Esophagus squamous epithelium (tissue), 5 donors: ENCODE measurements at regions not wholly inside any gene's neighbourhood (a gene's known extent, or its start where the extent isn't known, plus 50 kb on each side); places are given as distances from the start of the nearest gene placed in this dataset.

Experiments
- DNase-seq: peaks from one replicate; lab custom pipeline; 2025; lab: John Stamatoyannopoulos, UW
- H3K27ac ChIP-seq, 4 donors: fragments of 200-600 bp; sonication (generic); one replicate each; pipeline ENCODE4 v1.5.1; 2016 to 2019; ENCODE audit warnings: mild to moderate bottlenecking in 1 of 4
- H3K27me3 ChIP-seq, 4 donors: fragments of 200-600 bp; sonication (generic); 1 replicate in 3 of 4; 2 replicates in 1 of 4; pipeline versions ENCODE4 v1.5.1 to v1.6.0; 2017 to 2021; ENCODE audit warnings: antibody characterized with exemption in 1 of 4
- H3K36me3 ChIP-seq, 3 donors: fragments of 200-600 bp; sonication (generic); one replicate each; pipeline ENCODE4 v1.5.1; 2016 to 2019
- H3K4me1 ChIP-seq, 3 donors: fragments of 200-600 bp; sonication (generic); one replicate each; pipeline ENCODE4 v1.5.1; 2017 to 2019
- H3K4me3 ChIP-seq, 4 donors: fragments of 200-600 bp; sonication (generic); 1 replicate in 3 of 4; 2 replicates in 1 of 4; pipeline ENCODE4 v1.5.1; 2016 to 2019; ENCODE audit warnings: mild to moderate bottlenecking in 2 of 4, moderate library complexity in 1 of 4
- H3K9me3 ChIP-seq, 3 donors: fragments of 200-600 bp; sonication (generic); one replicate each; pipeline ENCODE4 v1.5.1; 2016 to 2019
- POLR2A ChIP-seq, 4 donors: fragments of 450-650 bp; IDR thresholded peaks; one replicate each; pipeline ENCODE4 v1.6.1; 2017; ENCODE audit warnings: antibody characterized with exemption in 4 of 4, mild to moderate bottlenecking in 4 of 4, moderate library complexity in 3 of 4
- WGBS, 2 donors: methylation state at CpG; one replicate each; pipeline ENCODE4 v1.1.5; 2018; 5-methylcytosine and 5-hydroxymethylcytosine counted together
- intact Hi-C: fragments of 100-400 bp; cut with DNase I; formaldehyde crosslinking; loops from one replicate; pipeline ENCODE4 v1.15.0; 2022
- TF ChIP-seq, protein P1 (sequence below), 6 experiments: fragments of 450-650 bp in 4 of 6; fragments of 200-600 bp in 2 of 6; sonication (generic) in 2 of 6; IDR thresholded peaks; one replicate each; pipeline ENCODE4 v1.5.1; 2016 to 2019; ENCODE audit warnings: antibody characterized with exemption in 6 of 6, mild to moderate bottlenecking in 4 of 6, moderate library complexity in 4 of 6
- donor health status: DM: yes; HTN: yes; CAD: no.

DNA sequence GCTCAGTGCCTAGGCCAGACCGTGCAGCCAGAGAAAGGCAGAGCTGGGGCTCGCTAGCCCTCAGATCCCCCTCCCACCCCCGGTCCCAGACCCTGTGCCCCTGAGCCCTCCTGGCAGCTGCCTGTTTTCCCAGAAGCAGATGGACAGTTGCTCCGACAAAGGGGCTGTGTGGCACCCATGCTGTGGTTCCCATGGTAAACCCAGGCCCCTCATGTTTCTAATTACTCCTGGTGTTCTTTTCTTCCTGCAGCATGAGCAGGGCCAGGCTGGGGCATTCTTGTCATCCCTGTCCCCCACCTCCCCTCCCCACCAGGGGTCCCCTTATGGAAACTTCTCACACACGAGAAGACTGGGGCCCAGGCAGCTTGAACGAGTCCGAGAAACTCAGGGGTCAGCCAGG lies 269.6 kb downstream of the HAUS1 start:
- Histone ChIP-seq H3K4me1 (peaks cover 0 to 5% (median 0%) of the 10 kb centered on the region in 3 donors), H3K27ac (no peak overlapping the region), H3K4me3 (no peak overlapping the region), H3K36me3 (no peaks in the 10 kb centered on the region), H3K27me3 (no peaks in the 10 kb centered on the region), H3K9me3 (no peaks in the 10 kb centered on the region)
- TF ChIP-seq, protein P1, sequence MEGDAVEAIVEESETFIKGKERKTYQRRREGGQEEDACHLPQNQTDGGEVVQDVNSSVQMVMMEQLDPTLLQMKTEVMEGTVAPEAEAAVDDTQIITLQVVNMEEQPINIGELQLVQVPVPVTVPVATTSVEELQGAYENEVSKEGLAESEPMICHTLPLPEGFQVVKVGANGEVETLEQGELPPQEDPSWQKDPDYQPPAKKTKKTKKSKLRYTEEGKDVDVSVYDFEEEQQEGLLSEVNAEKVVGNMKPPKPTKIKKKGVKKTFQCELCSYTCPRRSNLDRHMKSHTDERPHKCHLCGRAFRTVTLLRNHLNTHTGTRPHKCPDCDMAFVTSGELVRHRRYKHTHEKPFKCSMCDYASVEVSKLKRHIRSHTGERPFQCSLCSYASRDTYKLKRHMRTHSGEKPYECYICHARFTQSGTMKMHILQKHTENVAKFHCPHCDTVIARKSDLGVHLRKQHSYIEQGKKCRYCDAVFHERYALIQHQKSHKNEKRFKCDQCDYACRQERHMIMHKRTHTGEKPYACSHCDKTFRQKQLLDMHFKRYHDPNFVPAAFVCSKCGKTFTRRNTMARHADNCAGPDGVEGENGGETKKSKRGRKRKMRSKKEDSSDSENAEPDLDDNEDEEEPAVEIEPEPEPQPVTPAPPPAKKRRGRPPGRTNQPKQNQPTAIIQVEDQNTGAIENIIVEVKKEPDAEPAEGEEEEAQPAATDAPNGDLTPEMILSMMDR (IDR thresholded peaks at IDR 0.05), result no peak
- no peak for TF ChIP-seq POLR2A (IDR thresholded peaks at IDR 0.05)
- DNase-seq, result no peak
- WGBS, 2 donors, result 81 to 92% methylated on average over 3 to 4 of the region's 7 CpGs
- intact Hi-C loops, result no loop called here

DNA sequence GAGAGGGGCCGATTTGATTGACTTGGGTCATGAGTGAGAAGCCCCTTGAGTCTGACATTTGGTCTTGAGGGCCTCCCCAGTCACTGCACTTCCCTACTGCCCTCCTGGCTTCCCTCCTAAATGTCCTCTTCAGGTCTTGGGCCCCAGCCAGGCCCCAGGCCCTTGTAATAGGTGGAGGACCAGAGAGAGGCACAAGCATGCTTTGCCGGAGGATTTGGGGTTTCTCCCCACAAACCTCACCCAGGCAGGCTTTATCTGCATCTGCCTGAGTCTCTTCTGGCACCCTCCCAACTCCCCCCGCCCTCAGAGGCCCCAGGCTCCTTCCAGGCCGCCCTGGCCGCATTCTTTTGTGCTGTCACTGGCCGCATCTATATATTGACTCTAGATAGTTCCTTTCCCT lies 270.7 kb downstream of the HAUS1 start:
- H3K9me3 ChIP-seq, result no peaks in the 10 kb centered on the region
- intact Hi-C loops, result no loop called here
- DNase-seq, result no peak

GRCh38 chr18:46377557-46377956 lies 273.4 kb downstream of the HAUS1 start:
- no peak for TF ChIP-seq POLR2A (IDR thresholded peaks at IDR 0.05)
- TF ChIP-seq, protein P1 (IDR thresholded peaks at IDR 0.05), result no peak
- DNase-seq, result no peak
- Histone ChIP-seq H3K27me3 (no peaks in the 10 kb centered on the region), H3K27ac (no peak overlapping the region), H3K9me3 (no peaks in the 10 kb centered on the region), H3K36me3 (no peaks in the 10 kb centered on the region), H3K4me1 (peaks cover 0 to 5% (median 0%) of the 10 kb centered on the region in 3 donors), H3K4me3 (no peak overlapping the region)
- WGBS, 2 donors, result 87 to 92% methylated on average over 1 of the region's 1 CpG
- intact Hi-C loops, result no loop called here

More for the DNA sequence above, 270.7 kb downstream of the HAUS1 start:
- no peaks in the 10 kb centered on the region for H3K36me3 ChIP-seq
- peaks cover 0 to 5% (median 0%) of the 10 kb centered on the region in 3 donors for H3K4me1 ChIP-seq
- no peak for TF ChIP-seq POLR2A (IDR thresholded peaks at IDR 0.05)
- TF ChIP-seq, protein P1 (IDR thresholded peaks at IDR 0.05), result no peak
- no peak overlapping the region for H3K27ac ChIP-seq
- 30 to 100% methylated on average over 2 to 5 of the region's 6 CpGs for WGBS, 2 donors
- H3K27me3 ChIP-seq, result no peaks in the 10 kb centered on the region
- H3K4me3 ChIP-seq, result no peak overlapping the region

DNA sequence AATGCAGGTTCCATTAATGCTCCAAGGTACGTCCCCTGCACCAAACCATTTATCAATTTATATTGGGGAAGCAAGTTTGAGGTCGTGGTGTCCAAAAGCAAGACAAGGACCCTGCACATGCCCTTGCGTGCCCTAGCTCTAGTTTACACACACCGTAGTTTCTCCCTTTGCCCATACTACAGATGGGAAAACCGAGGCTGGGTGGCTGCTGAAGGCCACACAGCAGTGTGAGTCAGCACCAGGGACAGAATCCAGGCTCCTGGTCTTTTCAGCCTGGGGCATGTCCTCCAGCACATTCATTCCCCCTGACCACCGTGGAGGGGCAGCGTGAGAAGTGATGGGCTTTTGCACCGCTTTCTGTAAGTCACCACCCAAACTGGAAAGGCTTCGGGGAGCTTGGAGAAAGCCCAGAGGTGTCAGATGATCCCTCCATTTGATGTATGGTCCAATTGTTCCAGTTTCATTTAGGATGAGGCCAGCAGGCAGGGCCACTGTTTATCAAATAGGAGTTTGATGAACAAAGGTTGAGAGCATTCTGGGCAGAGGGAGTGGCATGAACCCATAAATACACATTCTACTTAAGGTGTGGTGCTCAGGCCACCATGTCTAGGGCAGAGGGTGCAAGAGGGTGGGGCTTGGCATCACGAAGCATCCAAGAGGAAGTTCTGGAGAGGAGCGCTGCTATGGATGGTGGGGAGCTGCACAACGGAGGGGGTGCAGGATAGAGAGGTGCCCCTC lies 274.1 kb downstream of the HAUS1 start:
- WGBS, 2 donors, result 64 to 77% methylated on average over 9 to 10 of the region's 12 CpGs
- Histone ChIP-seq H3K27me3 (no peaks in the 10 kb centered on the region), H3K36me3 (no peaks in the 10 kb centered on the region), H3K4me1 (peaks cover 0 to 5% (median 0%) of the 10 kb centered on the region in 3 donors), H3K27ac (no peak overlapping the region), H3K9me3 (no peaks in the 10 kb centered on the region), H3K4me3 (no peak overlapping the region)
- intact Hi-C loops, result no loop called here
- TF ChIP-seq, protein P1 (IDR thresholded peaks at IDR 0.05), result no peak
- no peak for DNase-seq

DNA sequence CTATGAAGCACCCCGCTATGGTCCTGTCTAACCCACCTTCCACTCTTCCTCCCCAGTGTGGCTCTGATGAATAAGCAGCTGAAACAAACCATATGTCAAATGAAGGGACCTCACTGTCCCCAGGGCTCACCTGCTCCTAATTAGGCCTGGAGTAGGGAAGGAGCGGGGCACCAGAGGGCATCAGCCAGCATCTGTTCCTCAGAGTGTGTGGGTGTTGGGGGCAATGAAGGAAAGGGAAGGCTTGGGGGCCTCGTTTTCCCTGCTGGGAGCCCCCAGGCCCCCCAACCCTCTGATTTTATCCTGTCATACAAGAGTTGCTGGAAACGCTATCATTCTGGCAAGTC lies 274.7 kb downstream of the HAUS1 start:
- Histone ChIP-seq H3K27ac (no peak overlapping the region), H3K4me1 (peaks cover 0 to 5% (median 0%) of the 10 kb centered on the region in 3 donors), H3K9me3 (no peaks in the 10 kb centered on the region), H3K36me3 (no peaks in the 10 kb centered on the region), H3K27me3 (no peaks in the 10 kb centered on the region), H3K4me3 (no peak overlapping the region)
- no peak for TF ChIP-seq POLR2A (IDR thresholded peaks at IDR 0.05)
- TF ChIP-seq, protein P1 (IDR thresholded peaks at IDR 0.05), result no peak
- WGBS, 2 donors, result 67 to 84% methylated on average over 2 to 4 of the region's 4 CpGs
- intact Hi-C loops, result no loop called here
- no peak for DNase-seq
